ENCODE measurements at regions not wholly inside any gene's neighbourhood (a gene's known extent, or its start where the extent isn't known, plus 50 kb on each side); places are given as distances from the start of the nearest gene placed in this dataset.
"Not testable (repeated sequence)": the region's sequence is repeated elsewhere in the genome, so short reads cannot be mapped to it uniquely, and the experiment has no call there.

DNA sequence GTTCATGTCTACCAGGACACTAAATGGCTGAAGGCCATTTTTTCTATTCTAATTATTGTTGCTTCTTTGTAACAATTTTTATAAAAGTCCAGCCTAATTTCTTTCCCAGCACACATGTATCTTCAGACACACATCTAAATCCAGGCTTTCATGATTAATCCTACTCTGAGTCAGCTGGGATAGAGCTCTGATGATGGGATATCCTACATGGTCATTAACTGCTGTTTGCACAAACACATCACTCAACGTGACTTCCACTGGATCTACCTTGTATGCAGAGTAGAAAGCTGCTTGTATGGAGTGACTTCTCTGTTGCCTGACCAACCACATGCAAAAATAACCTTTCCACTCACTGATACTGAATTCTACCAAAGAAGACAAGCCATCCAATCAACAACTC lies 260.9 kb downstream of the AHR start:
- no peak for DNase-seq (ENCODE audit: low read depth, low spot score)
- in situ Hi-C loops (cut with HindIII; ENCODE audit: low pct_unique_long_range_greater_than_20kb, low sequenced_read_pairs), result no loop called here

DNA sequence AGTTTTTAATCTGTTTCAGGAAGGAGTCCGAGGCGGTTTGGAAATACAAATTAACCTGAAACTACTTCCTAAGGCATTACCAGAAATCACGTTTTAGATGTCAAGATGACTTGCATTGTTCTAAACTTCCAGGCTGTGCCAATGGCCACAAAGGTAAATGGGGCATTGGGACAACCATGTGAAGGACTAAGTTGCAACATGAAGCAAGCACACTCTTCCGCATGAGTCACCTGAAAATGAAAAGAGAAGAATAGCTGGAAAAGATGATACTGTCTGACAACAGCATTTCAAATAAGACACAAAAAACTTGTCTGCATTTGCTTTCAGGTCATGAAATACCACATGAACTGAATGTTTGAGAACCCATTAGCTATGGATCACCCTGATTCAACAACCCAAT lies 262.1 kb downstream of the AHR start:
- no peak for DNase-seq (ENCODE audit: low read depth, low spot score)
- in situ Hi-C loops (cut with HindIII; ENCODE audit: low pct_unique_long_range_greater_than_20kb, low sequenced_read_pairs), result no loop called here

DNA sequence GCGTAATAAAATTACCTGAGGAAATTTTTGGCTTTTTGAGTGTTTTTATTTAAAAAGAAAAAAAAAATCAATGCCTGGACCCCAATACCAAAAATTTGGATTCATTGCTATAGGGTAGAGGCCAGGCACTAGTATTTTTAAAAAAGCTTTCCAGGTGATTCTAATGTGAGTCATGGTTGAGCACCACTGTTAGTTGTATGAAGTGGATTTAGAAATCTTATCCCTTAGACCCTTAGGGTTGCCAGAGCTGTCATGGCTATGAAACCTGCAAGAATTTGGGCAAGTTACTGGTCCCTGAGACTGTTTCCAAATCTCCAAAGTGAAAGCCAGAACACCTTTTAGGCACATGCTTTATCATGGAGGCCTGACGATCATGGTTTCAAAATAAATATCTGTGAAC lies 262.5 kb downstream of the AHR start:
- DNase-seq (ENCODE audit: low read depth, low spot score), result no peak
- in situ Hi-C loops (cut with HindIII; ENCODE audit: low pct_unique_long_range_greater_than_20kb, low sequenced_read_pairs), result no loop called here

DNA sequence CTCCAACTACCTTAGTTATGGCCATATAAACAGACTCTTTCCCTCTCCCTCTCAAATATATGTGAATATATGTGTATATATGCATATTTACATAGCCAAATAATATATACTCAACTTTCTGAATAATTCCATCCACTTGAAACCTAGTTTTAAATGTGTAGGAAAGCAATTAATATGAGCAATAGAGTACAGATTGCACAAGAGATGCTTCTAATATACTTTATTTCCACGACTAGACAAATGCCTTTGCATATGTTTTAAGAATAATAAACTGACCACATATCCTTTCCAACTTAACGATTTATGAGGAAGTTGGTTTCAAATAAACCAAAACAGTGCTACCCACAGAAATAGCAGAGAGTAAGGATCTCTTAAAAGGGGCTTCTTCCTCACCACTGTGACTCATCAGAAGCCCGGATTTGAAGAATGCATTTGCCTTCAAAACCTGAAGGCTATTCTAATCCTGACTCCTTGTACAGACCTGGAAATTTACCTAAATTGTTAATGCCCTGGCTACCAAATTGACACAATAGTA lies 266.3 kb downstream of the AHR start:
- in situ Hi-C loops (cut with HindIII; ENCODE audit: low pct_unique_long_range_greater_than_20kb, low sequenced_read_pairs), result no loop called here
- no peak for DNase-seq (ENCODE audit: low read depth, low spot score)

DNA sequence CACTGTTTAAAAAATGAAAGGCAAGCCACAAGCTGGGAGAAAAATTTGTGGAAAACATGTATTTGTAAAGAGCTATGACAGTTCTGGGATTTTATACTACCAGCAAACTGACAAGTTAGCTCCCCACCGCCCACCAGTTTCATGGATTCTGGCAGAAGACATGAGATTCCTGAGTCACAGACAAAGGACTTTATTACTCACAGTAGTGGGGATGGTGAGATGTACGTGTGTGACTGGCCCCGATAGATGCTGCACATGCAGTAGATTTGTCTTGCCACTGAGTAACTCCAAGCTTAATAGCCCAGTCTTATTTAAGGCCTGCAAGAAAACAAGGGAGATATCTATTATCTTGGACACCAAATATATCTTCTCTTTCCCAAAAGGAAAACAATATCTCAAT lies 281.7 kb downstream of the AHR start:
- in situ Hi-C loops (cut with HindIII; ENCODE audit: low pct_unique_long_range_greater_than_20kb, low sequenced_read_pairs), result no loop called here
- peak; percentile 26 for DNase-seq (ENCODE audit: low read depth, low spot score)

DNA sequence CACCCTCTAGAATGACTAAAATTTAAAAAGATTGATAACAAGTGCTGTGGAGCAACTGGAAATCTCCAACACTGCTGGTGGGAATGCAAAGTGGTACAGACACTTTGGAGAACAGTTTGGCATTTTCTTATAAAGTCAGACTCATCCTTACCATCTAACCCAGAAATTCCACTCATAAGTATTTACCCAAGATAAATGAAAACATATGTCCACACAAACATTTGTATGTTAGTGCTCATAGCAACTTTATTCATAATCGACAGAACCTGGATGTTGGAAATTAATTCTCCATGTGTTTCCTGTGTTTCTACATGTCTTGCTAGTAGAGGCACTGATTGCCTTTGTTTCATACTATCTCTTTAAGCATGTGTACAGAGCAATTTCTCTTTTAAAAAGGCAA lies 282.4 kb downstream of the AHR start:
- no peak for DNase-seq (ENCODE audit: low read depth, low spot score)
- in situ Hi-C loops (cut with HindIII; ENCODE audit: low pct_unique_long_range_greater_than_20kb, low sequenced_read_pairs), result no loop called here

DNA sequence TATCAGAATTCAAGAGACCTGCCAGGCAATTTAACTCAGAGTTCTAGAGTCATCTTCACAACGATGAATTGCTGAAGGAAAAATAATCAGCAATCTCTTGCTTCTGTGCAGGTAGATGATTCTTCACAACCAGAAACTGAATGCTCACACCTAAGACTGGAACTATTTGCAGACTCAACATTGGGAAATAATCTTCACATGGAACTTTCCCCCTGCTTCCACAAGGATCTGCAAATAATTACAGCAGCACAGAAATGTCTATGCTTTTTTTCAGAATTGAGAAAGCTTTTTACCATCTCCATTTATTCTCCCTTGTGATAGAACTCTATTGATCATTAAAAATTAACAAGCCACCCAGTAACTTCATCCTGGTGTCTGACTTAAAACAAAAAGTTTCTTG lies 282.8 kb downstream of the AHR start:
- in situ Hi-C loops (cut with HindIII; ENCODE audit: low pct_unique_long_range_greater_than_20kb, low sequenced_read_pairs), result no loop called here
- DNase-seq (ENCODE audit: low read depth, low spot score), result no peak

DNA sequence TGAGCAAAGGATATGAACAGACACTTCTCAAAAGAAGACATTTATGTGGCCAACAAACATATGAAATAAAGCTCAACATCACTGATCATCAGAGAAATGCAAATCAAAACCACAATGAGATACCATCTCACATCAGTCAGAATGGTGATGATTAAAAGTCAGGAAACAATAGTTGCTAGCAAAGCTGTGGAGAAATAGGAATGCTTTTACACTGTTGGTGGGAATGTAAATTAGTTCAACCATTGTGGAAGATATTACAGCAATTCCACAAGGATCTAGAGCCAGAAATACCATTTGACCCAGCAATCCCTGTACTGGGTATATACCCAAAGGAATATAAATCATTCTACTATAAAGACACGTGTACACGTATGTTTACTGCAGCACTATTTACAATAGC lies 284.2 kb downstream of the AHR start:
- in situ Hi-C loops (cut with HindIII; ENCODE audit: low pct_unique_long_range_greater_than_20kb, low sequenced_read_pairs); DNase-seq (ENCODE audit: low read depth, low spot score): not testable (repeated sequence)

DNA sequence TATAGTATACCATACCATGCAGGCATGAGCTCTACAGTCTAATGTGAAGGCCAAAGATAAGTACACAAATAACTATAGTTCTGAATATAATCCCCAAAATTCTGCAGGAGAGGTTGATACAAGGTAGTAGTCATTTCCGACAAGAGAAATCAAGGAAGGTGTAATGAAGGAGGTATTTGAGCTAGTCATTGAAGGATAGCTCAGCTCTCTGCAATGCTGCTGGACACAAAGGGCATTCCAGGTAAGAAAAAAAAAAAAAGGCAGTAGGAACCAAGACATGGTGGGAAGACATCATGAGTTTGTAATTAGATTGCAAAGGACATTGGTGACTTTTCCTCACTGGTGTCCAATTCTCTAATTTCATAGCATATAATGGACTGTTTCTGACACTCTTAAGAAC lies 285.3 kb downstream of the AHR start:
- in situ Hi-C loops (cut with HindIII; ENCODE audit: low pct_unique_long_range_greater_than_20kb, low sequenced_read_pairs), result no loop called here
- no peak for DNase-seq (ENCODE audit: low read depth, low spot score)

DNA sequence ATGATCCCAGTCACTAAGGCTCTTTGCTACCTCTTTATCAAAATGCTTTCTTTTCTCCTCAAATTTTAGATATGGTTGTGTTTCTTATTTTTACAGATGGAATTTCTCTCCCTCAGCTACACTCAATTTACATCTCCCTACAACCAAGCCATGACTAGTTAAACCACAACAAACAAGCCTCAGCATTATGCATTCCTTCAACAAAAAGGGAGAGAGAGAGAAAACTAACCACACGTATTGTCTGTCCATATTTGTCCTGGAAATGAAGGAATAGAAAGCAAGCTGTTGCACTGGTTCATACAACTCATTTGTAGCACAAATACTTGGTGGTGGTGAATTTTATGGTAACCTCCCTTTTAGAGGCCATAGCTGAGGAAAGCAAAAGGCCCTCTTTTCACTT lies 286.4 kb downstream of the AHR start:
- in situ Hi-C loops (cut with HindIII; ENCODE audit: low pct_unique_long_range_greater_than_20kb, low sequenced_read_pairs), result no loop called here

DNA sequence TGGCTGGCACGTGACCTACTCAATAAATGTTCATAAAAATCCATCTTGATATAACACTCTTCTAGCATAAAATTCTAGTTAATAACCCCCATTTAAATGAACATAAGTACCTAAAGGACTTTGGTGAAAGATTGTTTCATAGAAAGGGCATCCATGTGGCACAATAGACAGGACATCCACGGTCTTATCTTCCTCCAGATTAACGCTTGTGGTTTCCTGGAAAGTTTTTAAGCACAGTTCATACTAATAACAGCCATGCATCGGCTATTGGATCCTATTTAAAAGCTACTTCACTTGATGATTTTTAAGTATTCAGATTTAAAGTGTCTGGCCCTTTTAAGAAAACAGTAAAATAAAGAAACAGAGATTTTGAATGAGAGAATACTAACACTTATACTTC lies 288.3 kb downstream of the AHR start:
- DNase-seq (ENCODE audit: low read depth, low spot score), result no peak
- in situ Hi-C loops (cut with HindIII; ENCODE audit: low pct_unique_long_range_greater_than_20kb, low sequenced_read_pairs), result no loop called here

More for the DNA sequence above, 286.4 kb downstream of the AHR start:
- no peak for DNase-seq (ENCODE audit: low read depth, low spot score)

DNA sequence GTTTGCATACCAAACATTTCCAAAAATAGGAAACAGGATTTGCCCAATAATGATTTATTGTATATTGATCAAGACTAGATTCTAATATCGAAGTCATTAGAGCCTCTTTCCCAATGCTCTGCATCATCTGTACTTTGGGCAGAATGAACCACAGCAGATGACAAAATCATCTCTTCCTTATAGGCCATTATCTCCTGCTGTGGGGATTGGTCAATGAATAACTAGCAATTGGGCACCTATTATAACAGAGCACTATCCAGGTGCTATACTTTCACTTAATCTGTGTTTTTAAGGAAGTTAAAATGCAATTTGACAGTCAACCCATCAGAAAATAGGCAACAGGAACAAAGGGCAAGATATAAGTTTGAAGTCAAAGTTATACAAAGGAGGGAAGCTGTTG lies 290.3 kb downstream of the AHR start:
- DNase-seq (ENCODE audit: low read depth, low spot score), result no peak
- in situ Hi-C loops (cut with HindIII; ENCODE audit: low pct_unique_long_range_greater_than_20kb, low sequenced_read_pairs), result no loop called here

DNA sequence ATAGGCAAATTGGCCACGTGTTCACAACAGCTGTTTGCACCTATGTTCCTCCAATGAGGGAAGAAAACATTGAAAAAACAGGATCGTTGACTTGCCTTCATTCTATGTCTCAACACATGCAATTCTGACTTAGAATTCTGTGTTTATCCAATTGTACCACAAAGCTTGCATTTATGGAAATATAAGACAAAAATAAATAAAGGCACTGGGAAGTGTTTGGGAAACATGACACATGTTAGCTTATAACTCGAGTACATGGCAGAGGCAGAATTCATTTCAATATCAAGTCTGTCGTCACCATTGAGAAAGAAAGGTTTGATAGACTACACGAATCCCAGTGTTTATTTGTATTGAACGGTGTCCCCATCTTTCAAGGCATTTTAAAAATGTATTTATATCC lies 291.2 kb downstream of the AHR start:
- in situ Hi-C loops (cut with HindIII; ENCODE audit: low pct_unique_long_range_greater_than_20kb, low sequenced_read_pairs), result no loop called here
- no peak for DNase-seq (ENCODE audit: low read depth, low spot score)

DNA sequence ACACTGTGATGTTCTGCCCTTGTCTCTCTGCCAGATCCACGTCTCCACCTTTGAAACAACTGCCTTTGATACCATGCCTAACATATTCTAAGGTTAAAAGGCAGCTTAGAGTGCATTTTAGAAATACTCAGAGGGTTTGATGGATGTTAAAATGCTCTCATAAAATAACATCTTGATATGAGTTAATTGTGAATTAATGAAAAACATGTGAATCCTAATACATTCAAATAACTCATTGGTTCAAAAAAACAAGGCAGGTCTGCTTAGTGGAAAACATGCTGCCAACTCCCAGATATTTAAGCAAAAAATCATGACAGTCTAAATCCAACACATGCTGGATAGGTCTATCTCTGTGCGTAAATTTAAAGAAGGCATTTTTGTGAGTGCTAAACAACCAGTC lies 291.8 kb downstream of the AHR start:
- DNase-seq (ENCODE audit: low read depth, low spot score), result no peak
- in situ Hi-C loops (cut with HindIII; ENCODE audit: low pct_unique_long_range_greater_than_20kb, low sequenced_read_pairs), result no loop called here

DNA sequence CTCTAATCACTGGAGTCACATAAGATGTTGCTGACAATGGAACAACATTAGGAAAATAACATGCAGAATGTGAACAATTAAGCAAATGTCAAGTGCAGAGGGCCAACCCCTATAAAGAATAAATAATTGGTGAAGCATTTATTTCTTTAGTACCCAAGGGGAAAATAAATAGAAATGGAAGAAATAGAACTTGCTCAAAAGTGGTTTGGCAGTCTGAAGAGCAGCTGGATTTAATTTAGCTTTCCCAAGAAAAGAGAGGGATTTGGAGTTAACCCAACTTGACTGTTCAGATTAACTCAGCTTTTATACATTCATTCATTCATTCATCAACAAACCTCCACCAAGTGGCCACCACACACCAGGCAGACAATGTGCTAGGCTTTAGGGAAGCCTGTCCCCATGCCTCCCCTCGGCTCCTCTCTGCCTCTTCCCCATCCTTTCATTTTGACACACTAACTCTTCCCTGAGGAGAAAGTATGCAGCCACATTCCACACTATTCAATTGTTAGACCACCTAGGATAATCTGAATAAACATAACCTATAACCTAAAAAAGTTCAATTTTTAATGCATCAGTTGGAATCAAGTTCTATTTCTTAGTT lies 295.5 kb downstream of the AHR start:
- in situ Hi-C loops (cut with HindIII; ENCODE audit: low pct_unique_long_range_greater_than_20kb, low sequenced_read_pairs), result no loop called here
- DNase-seq (ENCODE audit: low read depth, low spot score), result no peak

DNA sequence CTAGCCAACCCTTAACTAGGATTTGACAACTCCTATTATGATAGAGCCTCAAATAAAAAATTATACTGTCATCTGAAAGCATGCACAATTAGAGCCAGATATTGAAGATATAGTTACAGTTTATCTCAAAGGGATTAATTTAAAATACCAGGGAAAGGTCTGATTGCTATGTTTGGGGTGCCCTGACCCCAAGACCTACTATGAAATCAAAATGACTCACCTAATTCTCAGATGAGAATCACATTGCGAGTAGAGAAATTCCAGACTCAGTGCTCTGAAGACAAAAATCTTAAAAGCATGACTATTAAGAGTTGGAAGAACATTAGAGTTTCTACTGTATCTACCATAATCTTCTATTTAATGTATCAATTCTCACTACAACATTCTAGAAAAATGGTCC lies 297.1 kb downstream of the AHR start:
- in situ Hi-C loops (cut with HindIII; ENCODE audit: low pct_unique_long_range_greater_than_20kb, low sequenced_read_pairs), result no loop called here
- DNase-seq (ENCODE audit: low read depth, low spot score), result no peak

DNA sequence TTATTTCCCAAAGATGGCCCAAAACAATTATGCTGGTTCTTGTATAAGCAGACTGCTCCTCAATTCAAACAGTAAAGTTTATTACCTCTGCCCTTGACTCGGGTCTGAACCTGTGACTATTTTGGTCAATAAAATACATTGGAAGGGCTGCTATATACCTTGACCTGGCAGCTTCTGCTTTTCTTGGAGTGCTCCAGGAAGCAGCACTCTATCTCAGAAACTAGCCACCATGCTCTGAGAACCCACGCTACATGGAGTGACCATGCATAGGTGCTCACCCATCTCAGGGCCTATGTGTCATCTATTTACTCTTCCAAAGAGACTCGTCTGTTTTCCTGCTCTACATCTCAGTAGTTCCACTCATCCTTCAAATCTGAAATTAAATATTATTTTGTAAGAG lies 299.9 kb downstream of the AHR start:
- DNase-seq (ENCODE audit: low read depth, low spot score), result no peak
- in situ Hi-C loops (cut with HindIII; ENCODE audit: low pct_unique_long_range_greater_than_20kb, low sequenced_read_pairs), result no loop called here

DNA sequence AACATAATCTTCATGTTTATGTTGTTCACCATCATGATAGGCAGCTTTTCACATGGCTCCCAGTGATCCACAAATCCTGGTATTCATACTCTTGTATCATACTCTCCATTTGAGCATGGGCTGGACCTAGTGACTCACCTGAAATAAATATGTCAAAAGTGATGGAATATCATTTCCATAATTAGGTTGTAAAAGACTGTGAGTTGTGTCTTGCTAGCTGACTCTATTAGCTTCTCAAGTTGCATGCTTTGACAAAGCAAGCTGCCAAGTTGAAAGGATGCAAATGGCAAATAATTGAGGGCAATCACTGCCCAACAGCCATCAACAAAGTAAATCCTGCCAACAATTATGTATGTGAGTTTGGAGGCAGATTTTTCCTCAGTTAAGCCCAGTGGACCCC lies 300.4 kb downstream of the AHR start:
- no peak for DNase-seq (ENCODE audit: low read depth, low spot score)
- in situ Hi-C loops (cut with HindIII; ENCODE audit: low pct_unique_long_range_greater_than_20kb, low sequenced_read_pairs), result no loop called here

DNA sequence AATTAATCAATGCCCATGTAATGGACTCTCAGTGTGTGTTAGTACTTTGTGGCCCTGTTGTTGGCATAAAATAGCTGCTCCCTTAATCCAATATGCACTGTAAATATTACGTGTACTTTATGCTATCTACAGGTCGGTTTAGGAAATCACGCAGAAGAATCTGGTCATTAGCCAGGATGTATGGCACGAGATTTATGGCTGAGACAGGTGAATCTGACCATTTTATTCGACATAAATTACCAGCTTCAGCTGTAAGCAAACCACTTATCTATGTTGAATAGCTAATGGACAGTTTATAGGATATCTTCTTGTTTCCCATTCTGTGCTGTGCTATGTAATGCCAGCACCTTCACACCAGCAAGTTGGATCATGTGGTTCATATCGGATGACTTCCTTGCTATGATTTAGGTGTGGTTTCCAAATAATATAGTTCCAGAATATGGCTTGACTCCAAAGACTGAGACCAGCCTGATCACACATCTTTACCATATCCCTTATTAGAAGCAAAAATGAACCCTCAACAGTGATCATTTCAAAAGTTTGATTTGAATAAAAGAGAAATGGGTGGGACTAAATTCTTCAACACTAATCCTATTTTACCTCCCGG lies 301.4 kb downstream of the AHR start:
- in situ Hi-C loops (cut with HindIII; ENCODE audit: low pct_unique_long_range_greater_than_20kb, low sequenced_read_pairs), result no loop called here
- DNase-seq (ENCODE audit: low read depth, low spot score), result no peak

DNA sequence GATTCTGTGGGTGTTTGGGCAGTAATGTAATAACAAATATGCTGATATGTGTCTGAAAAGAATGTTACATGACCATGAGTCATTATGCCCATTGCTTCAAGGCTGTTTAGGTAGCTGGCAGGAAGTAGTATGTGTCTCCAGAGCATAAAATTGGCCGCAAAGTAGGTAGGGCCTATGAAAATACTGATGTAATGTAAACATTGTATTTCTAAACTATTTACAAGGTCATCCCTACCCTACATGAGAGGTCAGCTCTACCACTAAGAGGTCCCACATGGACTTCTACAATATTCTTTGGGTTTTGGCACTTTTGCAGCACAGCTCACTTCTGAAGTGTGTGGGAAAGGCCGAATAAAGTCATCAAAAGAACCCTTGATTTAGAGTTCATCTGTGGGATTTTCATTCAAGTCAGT lies 301.9 kb downstream of the AHR start:
- in situ Hi-C loops (cut with HindIII; ENCODE audit: low pct_unique_long_range_greater_than_20kb, low sequenced_read_pairs), result no loop called here
- peak; percentile 41 for DNase-seq (ENCODE audit: low read depth, low spot score)

Measured in SK-MEL-5 (cell line).